ENCODE measurements at regions not wholly inside any gene's neighbourhood (a gene's known extent, or its start where the extent isn't known, plus 50 kb on each side); places are given as distances from the start of the nearest gene placed in this dataset.

- TF ChIP-seq CTCF (IDR thresholded peaks at IDR 0.05; ENCODE audit: insufficient read depth, low read depth, low read length), result no peak
- no peak for TF ChIP-seq EZH2 (IDR thresholded peaks at IDR 0.05; ENCODE audit: insufficient read depth, low read length)
Measured at GRCh38 chr11:122319691-122320620, 203.9 kb upstream of the BLID start.

All from astrocyte (in vitro differentiated cells and primary cell).